ENCODE measurements at regions not wholly inside any gene's neighbourhood (a gene's known extent, or its start where the extent isn't known, plus 50 kb on each side); places are given as distances from the start of the nearest gene placed in this dataset.

DNA sequence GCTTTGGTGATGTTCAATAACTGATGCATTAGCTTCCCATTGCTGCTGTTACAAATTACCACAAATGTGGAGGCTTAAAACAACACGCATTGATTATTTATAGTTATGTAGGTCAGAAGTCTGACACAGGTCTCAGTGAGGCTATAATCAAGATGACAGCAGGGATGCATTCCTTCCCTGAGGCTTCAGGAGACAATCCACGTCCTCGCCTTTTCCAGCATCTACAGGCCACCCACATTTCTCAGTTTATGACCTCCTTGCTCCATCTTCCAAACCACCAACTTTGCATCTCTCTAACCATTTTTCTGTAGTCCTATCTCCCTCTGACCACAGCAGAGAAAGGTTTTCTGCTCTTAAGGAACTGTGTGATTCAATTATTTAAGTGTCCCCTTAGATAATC is 92.5 kb downstream of the GASK1B start:
- TF ChIP-seq POLR2AphosphoS5 (IDR thresholded peaks at IDR 0.05; ENCODE audit: low read depth, low read length) (no peak), POLR2A (IDR thresholded peaks at IDR 0.05; ENCODE audit: low read depth, low read length) (no peak), POU2F2 (IDR thresholded peaks at IDR 0.05; ENCODE audit: low read depth, low read length) (no peak), SPI1 (IDR thresholded peaks at IDR 0.05; ENCODE audit: low read depth, low read length) (no peak), PAX5 (IDR thresholded peaks at IDR 0.05; ENCODE audit: insufficient read depth, low read length, severe bottlenecking) (no peak), TAF1 (IDR thresholded peaks at IDR 0.05; ENCODE audit: low read depth, low read length) (no peak)
- DNase-seq (ENCODE audit: insufficient read length, low spot score) (no peak), FAIRE-seq (no peak)

DNA sequence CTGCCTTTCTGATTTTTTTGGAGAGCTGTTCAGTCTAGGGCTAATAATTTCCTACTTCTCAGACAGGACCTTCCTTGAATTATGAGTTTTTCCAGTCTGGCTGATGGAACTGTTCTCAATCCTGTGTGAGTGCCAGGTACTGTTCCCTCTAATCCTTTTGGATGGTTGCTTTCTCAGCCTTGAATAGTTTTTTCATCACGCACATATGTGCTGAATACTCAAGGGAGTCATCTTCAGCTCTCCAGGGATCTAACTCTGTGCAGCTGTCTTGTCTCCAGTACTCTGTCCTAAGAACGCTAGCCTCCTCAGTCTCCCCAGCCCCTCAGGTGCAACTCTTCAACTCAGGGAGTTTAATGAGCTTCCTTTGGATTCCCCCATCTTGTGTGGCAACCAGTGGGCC is 93.2 kb downstream of the GASK1B start:
- FAIRE-seq (no peak), DNase-seq (ENCODE audit: insufficient read length, low spot score) (no peak)
- TF ChIP-seq PAX5 (IDR thresholded peaks at IDR 0.05; ENCODE audit: insufficient read depth, low read length, severe bottlenecking) (no peak), POU2F2 (IDR thresholded peaks at IDR 0.05; ENCODE audit: low read depth, low read length) (no peak), POLR2AphosphoS5 (IDR thresholded peaks at IDR 0.05; ENCODE audit: low read depth, low read length) (no peak), SPI1 (IDR thresholded peaks at IDR 0.05; ENCODE audit: low read depth, low read length) (no peak), TAF1 (IDR thresholded peaks at IDR 0.05; ENCODE audit: low read depth, low read length) (no peak), POLR2A (IDR thresholded peaks at IDR 0.05; ENCODE audit: low read depth, low read length) (no peak)

DNA sequence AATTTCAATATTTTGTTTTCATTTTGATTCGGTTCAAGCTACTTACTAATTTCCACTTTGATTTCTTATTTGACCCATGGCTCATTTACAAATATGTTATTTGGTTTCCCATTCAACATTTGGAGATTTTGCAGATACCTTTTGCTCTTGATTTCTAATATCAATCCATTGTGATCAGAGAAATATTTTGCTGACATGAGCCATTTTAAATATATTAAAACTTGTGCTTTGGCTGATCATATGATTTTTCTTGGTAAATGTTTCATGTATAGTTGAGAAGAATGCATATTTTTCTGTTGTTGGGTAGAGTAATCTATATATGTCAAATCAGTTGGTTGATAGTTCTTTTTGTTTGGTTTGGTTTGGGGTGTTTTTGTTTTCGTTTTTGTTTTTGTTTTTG is 95.0 kb downstream of the GASK1B start:
- FAIRE-seq = no peak
- TF ChIP-seq PAX5 (IDR thresholded peaks at IDR 0.05; ENCODE audit: insufficient read depth, low read length, severe bottlenecking) = no peak
- TF ChIP-seq TAF1 (IDR thresholded peaks at IDR 0.05; ENCODE audit: low read depth, low read length) = no peak
- TF ChIP-seq POLR2AphosphoS5 (IDR thresholded peaks at IDR 0.05; ENCODE audit: low read depth, low read length) = no peak
- no peak for TF ChIP-seq SPI1 (IDR thresholded peaks at IDR 0.05; ENCODE audit: low read depth, low read length)
- TF ChIP-seq POU2F2 (IDR thresholded peaks at IDR 0.05; ENCODE audit: low read depth, low read length) = no peak
- no peak for TF ChIP-seq POLR2A (IDR thresholded peaks at IDR 0.05; ENCODE audit: low read depth, low read length)
- DNase-seq (ENCODE audit: insufficient read length, low spot score) = no peak

DNA sequence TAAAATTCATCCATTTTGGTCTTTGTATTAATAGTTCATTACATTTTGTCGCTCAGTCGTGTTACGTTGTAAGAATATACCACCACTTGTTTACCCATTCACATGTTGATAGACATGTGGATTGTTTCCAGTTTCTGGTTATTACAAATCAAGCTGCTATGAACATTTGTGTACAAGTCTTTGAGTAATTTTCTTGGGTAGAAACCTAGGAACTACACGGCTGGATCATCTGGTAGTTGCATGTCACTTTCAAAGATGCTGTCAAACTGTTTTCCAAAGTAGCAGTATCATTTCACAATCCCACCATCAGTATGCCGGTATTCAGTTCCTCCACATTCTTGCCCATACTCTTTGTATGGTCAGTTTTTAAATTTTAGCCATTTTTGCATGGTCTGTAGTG is 98.0 kb downstream of the GASK1B start:
- FAIRE-seq (no peak), DNase-seq (ENCODE audit: insufficient read length, low spot score) (no peak)
- TF ChIP-seq TAF1 (IDR thresholded peaks at IDR 0.05; ENCODE audit: low read depth, low read length) = no peak
- no peak for TF ChIP-seq PAX5 (IDR thresholded peaks at IDR 0.05; ENCODE audit: insufficient read depth, low read length, severe bottlenecking)
- no peak for TF ChIP-seq POLR2AphosphoS5 (IDR thresholded peaks at IDR 0.05; ENCODE audit: low read depth, low read length)
- TF ChIP-seq POLR2A (IDR thresholded peaks at IDR 0.05; ENCODE audit: low read depth, low read length) = no peak
- TF ChIP-seq POU2F2 (IDR thresholded peaks at IDR 0.05; ENCODE audit: low read depth, low read length) = no peak
- no peak for TF ChIP-seq SPI1 (IDR thresholded peaks at IDR 0.05; ENCODE audit: low read depth, low read length)

DNA sequence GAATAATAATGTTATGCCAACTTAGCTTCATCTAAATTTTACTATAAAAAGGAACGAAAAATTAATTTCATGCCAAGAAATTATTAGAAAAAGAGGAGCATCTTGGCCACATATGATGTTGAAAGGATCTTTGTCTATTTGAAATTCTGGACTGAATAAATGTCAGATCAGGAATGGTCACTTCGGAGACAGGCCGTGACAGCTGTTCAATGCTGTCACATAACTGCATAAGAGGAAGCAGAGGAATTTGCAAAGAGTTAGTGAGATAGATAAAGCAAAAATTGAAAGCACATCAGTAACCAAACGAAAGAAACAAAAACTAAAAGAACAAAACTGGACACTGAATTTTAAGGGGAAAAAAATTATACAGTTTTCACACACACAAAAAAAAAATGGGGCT is 100.9 kb downstream of the GASK1B start:
- FAIRE-seq (no peak), DNase-seq (ENCODE audit: insufficient read length, low spot score) (no peak)
- TF ChIP-seq POLR2A (IDR thresholded peaks at IDR 0.05; ENCODE audit: low read depth, low read length) = no peak

DNA sequence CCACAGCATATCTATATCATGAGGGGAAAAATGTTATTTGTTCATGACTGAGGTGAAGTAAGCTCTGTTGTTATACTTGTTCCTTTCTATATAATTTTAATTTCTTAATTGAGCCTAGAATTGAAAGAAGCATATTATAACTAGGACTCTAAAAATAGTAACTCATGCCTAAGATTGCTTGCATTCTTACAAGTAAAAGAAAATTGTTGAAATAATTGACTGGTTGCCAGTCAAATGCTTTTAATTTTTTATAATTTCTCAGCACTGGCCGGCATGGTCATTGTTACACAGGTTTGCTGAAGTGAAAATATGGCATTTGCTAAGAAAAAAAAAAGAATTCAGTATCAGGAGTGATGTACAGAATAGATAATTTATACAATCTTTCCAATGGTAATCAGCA is 104.8 kb downstream of the GASK1B start:
- FAIRE-seq (no peak), DNase-seq (ENCODE audit: insufficient read length, low spot score) (no peak)
- TF ChIP-seq POLR2AphosphoS5 (IDR thresholded peaks at IDR 0.05; ENCODE audit: low read depth, low read length) = no peak
- no peak for TF ChIP-seq POU2F2 (IDR thresholded peaks at IDR 0.05; ENCODE audit: low read depth, low read length)
- TF ChIP-seq SPI1 (IDR thresholded peaks at IDR 0.05; ENCODE audit: low read depth, low read length) = no peak
- no peak for TF ChIP-seq TAF1 (IDR thresholded peaks at IDR 0.05; ENCODE audit: low read depth, low read length)
- TF ChIP-seq POLR2A (IDR thresholded peaks at IDR 0.05; ENCODE audit: low read depth, low read length) = no peak
- no peak for TF ChIP-seq PAX5 (IDR thresholded peaks at IDR 0.05; ENCODE audit: insufficient read depth, low read length, severe bottlenecking)

DNA sequence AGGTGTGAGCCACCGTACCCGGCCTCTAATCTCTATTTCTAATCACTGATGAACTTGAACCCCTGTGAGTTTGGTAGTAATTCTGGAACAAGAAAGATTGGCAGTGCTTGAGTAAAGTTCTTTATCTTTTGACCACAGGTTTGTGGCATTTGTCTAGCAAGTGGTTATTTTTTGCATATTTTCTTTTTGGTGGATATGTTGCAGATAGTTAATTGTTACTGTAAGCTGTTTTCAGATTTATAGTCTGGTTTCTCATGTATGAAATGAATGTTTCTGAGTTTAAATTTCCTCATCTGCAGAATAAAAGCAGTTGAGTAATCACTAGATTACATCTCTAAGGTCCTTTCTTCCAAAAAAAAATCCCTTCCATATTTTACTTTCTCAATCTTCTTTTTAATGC is 105.2 kb downstream of the GASK1B start:
- no peak for FAIRE-seq

DNA sequence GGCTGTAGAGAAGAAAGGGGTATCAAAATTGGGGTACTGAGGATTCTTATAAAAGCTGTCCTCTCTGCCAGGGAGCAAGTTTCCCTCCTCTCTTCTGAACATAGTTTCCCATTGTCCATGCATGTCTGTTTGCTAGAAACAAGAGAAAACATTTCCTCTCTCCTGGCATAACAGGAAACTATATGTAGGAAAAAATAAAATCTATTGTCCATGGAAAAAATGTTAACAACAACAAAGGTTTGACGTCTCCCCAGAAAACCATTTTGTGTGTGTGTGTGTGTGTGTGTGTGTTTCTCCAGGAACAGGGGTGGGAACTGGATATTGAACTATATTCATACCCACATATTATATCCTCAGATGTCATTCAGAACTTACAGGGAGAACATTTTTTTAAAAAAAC is 107.2 kb downstream of the GASK1B start:
- TF ChIP-seq POLR2AphosphoS5 (IDR thresholded peaks at IDR 0.05; ENCODE audit: low read depth, low read length) = no peak
- TF ChIP-seq POU2F2 (IDR thresholded peaks at IDR 0.05; ENCODE audit: low read depth, low read length) = no peak
- no peak for TF ChIP-seq PAX5 (IDR thresholded peaks at IDR 0.05; ENCODE audit: insufficient read depth, low read length, severe bottlenecking)
- no peak for TF ChIP-seq SPI1 (IDR thresholded peaks at IDR 0.05; ENCODE audit: low read depth, low read length)
- DNase-seq (ENCODE audit: insufficient read length, low spot score) (no peak), FAIRE-seq (no peak)

More for the DNA sequence above, 105.2 kb downstream of the GASK1B start:
- no peak for TF ChIP-seq POLR2A (IDR thresholded peaks at IDR 0.05; ENCODE audit: low read depth, low read length)
- no peak for TF ChIP-seq POLR2AphosphoS5 (IDR thresholded peaks at IDR 0.05; ENCODE audit: low read depth, low read length)
- no peak for TF ChIP-seq SPI1 (IDR thresholded peaks at IDR 0.05; ENCODE audit: low read depth, low read length)
- no peak for TF ChIP-seq TAF1 (IDR thresholded peaks at IDR 0.05; ENCODE audit: low read depth, low read length)
- no peak for TF ChIP-seq PAX5 (IDR thresholded peaks at IDR 0.05; ENCODE audit: insufficient read depth, low read length, severe bottlenecking)
- TF ChIP-seq POU2F2 (IDR thresholded peaks at IDR 0.05; ENCODE audit: low read depth, low read length) = no peak
- no peak for DNase-seq (ENCODE audit: insufficient read length, low spot score)

DNA sequence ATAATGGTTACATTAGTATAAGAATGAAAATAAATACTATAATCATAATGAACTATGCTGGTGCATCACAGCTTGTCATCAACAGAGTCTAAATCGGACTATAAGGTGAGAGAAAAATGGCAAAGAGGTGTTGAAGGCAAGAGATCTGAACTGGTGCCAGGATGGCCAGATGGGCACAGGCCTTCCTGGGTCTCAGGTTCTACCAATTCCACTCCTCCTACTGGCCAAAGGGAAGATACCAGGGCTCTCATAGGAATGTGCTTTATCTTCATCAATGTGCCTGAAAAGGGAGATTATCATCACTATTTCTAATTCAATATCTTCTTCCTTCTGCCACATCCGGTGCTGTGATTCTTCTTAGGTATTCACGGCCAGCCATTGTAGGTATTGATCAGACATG is 107.6 kb downstream of the GASK1B start:
- TF ChIP-seq SPI1 (IDR thresholded peaks at IDR 0.05; ENCODE audit: low read depth, low read length) (no peak), POU2F2 (IDR thresholded peaks at IDR 0.05; ENCODE audit: low read depth, low read length) (no peak), POLR2A (IDR thresholded peaks at IDR 0.05; ENCODE audit: low read depth, low read length) (no peak), POLR2AphosphoS5 (IDR thresholded peaks at IDR 0.05; ENCODE audit: low read depth, low read length) (no peak), PAX5 (IDR thresholded peaks at IDR 0.05; ENCODE audit: insufficient read depth, low read length, severe bottlenecking) (no peak), TAF1 (IDR thresholded peaks at IDR 0.05; ENCODE audit: low read depth, low read length) (no peak)
- DNase-seq (ENCODE audit: insufficient read length, low spot score) (no peak), FAIRE-seq (no peak)

DNA sequence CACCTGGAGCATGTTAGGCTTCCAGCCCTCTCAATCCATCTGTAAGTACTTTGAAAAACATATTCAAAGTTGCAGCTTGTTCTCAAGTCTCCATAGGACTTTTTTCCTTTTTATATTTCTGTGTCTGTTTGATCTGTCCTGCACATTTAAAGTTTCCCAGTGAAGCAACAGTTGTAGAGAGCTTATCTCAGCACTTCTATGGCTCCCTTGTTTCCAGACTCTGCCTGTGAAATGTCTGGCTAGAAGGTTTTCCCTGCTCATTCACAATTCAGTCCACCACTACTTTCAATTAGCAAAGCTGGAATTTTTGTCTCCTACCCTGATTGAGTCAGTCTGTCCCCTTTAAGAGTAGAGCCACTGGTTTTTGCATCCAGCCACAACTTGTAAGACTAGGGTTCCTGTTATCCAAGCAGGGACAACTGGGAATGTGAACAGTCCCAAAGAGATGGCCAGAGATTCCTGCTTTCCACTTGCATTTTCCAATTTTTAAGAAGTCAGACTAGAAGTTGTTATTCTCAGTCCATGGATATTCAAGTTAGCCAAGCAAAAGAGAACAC is 116.1 kb downstream of the GASK1B start:
- no peak for TF ChIP-seq SPI1 (IDR thresholded peaks at IDR 0.05; ENCODE audit: low read depth, low read length)
- no peak for FAIRE-seq
- DNase-seq (ENCODE audit: insufficient read length, low spot score) = no peak
